Endothelial cell of umbilical vein (primary cell): ENCODE measurements at regions not wholly inside any gene's neighbourhood (a gene's known extent, or its start where the extent isn't known, plus 50 kb on each side); places are given as distances from the start of the nearest gene placed in this dataset.

Experiments used
- BruUV-seq: library from RNA; stranded (reverse); fragments of 400-500 nt; replicated peaks from 2 replicates; lab custom pipeline; 2021; lab: Mats Ljungman, UMichigan
- CTCF ChIA-PET: fragments of 300-600, 350-600 bp; sonication (Branson Sonifier 250); formaldehyde crosslinking; loops from one replicate; lab custom pipeline; 2021; ENCODE audit warnings: antibody characterized with exemption, inconsistent platforms; lab: Charles Lee
- POLR2A ChIA-PET: fragments of 300-600, 350-600 bp; sonication (Branson Sonifier 250); formaldehyde crosslinking; loops from one replicate; lab custom pipeline; 2021; ENCODE audit warnings: antibody characterized with exemption, inconsistent platforms; lab: Charles Lee
- DNase-seq: peaks from one replicate; pipeline ENCODE4 v3.0.0-alpha.2; 2011; ENCODE audit warnings: low read depth, low spot score
- FAIRE-seq: peaks from 2 replicates; lab custom pipeline; 2011; peaks lifted over from hg19 to GRCh38; lab: Jason Lieb, UNC
- H2AFZ ChIP-seq: 2 replicates; pipeline ENCODE4 v1.6.0; 2012; ENCODE audit warnings: low read depth, low read length, control low read depth, inconsistent platforms
- H3K27ac ChIP-seq: 2 replicates; pipeline ENCODE4 v1.5.1; 2011; ENCODE audit warnings: low read depth, mild to moderate bottlenecking, control low read depth, low read length, moderate library complexity; ENCODE audit not compliant: insufficient read depth
- H3K27me3 ChIP-seq, 2 experiments: 2 replicates each; pipeline versions ENCODE4 v1.6.0 to v1.6.1; 2011; ENCODE audit warnings: low read length in 2 of 2, mixed read lengths in 1 of 2; ENCODE audit not compliant: control insufficient read depth in 2 of 2, insufficient read depth in 2 of 2
- H3K36me3 ChIP-seq, 2 experiments: 2 replicates in 1 of 2; 3 replicates in 1 of 2; pipeline ENCODE4 v1.5.1; 2011; ENCODE audit warnings: low read length in 2 of 2, mild to moderate bottlenecking in 1 of 2, moderate library complexity in 1 of 2; ENCODE audit not compliant: control insufficient read depth in 2 of 2, insufficient read depth in 2 of 2; ENCODE audit errors: extremely low read depth in 1 of 2
- H3K4me1 ChIP-seq: 3 replicates; pipeline ENCODE4 v1.5.1; 2011; ENCODE audit warnings: mild to moderate bottlenecking, low read length; ENCODE audit not compliant: control insufficient read depth, insufficient read depth; ENCODE audit errors: extremely low read depth
- H3K4me2 ChIP-seq: 2 replicates; pipeline ENCODE4 v1.6.1; 2011; ENCODE audit warnings: low read length, control low read depth, mixed read lengths; ENCODE audit not compliant: insufficient read depth
- H3K4me3 ChIP-seq, 3 experiments: fragments of 200-600 bp in 1 of 3; sonication (generic), shearing (Covaris generic) in 1 of 3; replicated peaks in 1 of 3; 2 replicates each; pipeline ENCODE4 v1.5.1; 2011 to 2016; ENCODE audit warnings: control low read depth in 3 of 3, low read length in 3 of 3, mild to moderate bottlenecking in 2 of 3, inconsistent platforms in 1 of 3, low read depth in 1 of 3, moderate library complexity in 1 of 3; ENCODE audit not compliant: insufficient read depth in 1 of 3
- H3K79me2 ChIP-seq: 2 replicates; pipeline ENCODE4 v1.6.0; 2012; ENCODE audit warnings: low read length, inconsistent platforms; ENCODE audit not compliant: control insufficient read depth, insufficient read depth
- H3K9ac ChIP-seq: replicated peaks from 2 replicates; pipeline ENCODE3; 2011; ENCODE audit warnings: low read length, control low read depth; ENCODE audit not compliant: insufficient read depth; ENCODE audit errors: extremely low read depth
- H3K9me1 ChIP-seq: replicated peaks from 3 replicates; pipeline ENCODE4 v1.6.0; 2011; ENCODE audit warnings: mild to moderate bottlenecking, low read length; ENCODE audit not compliant: control insufficient read depth, insufficient read depth; ENCODE audit errors: extremely low read depth
- H3K9me3 ChIP-seq: replicated peaks from 2 replicates; pipeline ENCODE4 v1.5.1; 2012; ENCODE audit warnings: low read length, inconsistent platforms; ENCODE audit not compliant: control insufficient read depth, insufficient read depth
- H4K20me1 ChIP-seq: replicated peaks from 2 replicates; pipeline ENCODE3; 2011; ENCODE audit warnings: mild to moderate bottlenecking, low read length; ENCODE audit not compliant: control insufficient read depth, insufficient read depth; ENCODE audit errors: extremely low read depth
- CTCF ChIP-seq, 2 donors: IDR thresholded peaks; 1 replicate in 1 of 2; 2 replicates in 1 of 2; pipeline ENCODE4 v1.5.1; 2011; ENCODE audit warnings: low read length in 2 of 2, mild to moderate bottlenecking in 2 of 2, moderate library complexity in 2 of 2, control low read depth in 1 of 2, inconsistent platforms in 1 of 2, low read depth in 1 of 2; ENCODE audit not compliant: insufficient read depth in 1 of 2; ENCODE audit errors: extremely low read depth in 1 of 2
- EZH2 ChIP-seq: IDR thresholded peaks from 2 replicates; pipeline ENCODE4 v1.6.1; 2012; ENCODE audit warnings: borderline replicate concordance, low read depth, mild to moderate bottlenecking, moderate library complexity, low read length, inconsistent platforms; ENCODE audit not compliant: severe bottlenecking
- FOS ChIP-seq: IDR thresholded peaks from 2 replicates; pipeline ENCODE4 v1.6.1; 2011; ENCODE audit warnings: mild to moderate bottlenecking, low read length, moderate library complexity, borderline replicate concordance; ENCODE audit not compliant: insufficient read depth
- GATA2 ChIP-seq: IDR thresholded peaks from 2 replicates; pipeline ENCODE4 v1.7.0; 2011; ENCODE audit warnings: low read depth, mild to moderate bottlenecking, moderate library complexity, mixed read lengths, low read length; ENCODE audit not compliant: insufficient read length, insufficient read depth
- JUN ChIP-seq: IDR thresholded peaks from 2 replicates; pipeline ENCODE4 v1.6.1; 2011; ENCODE audit warnings: borderline replicate concordance, low read depth; ENCODE audit not compliant: insufficient read length, insufficient read depth
- MAX ChIP-seq: IDR thresholded peaks from 2 replicates; pipeline ENCODE4 v1.6.1; 2011; ENCODE audit not compliant: insufficient read depth, insufficient read length
- MYC ChIP-seq: IDR thresholded peaks from one replicate; pipeline ENCODE4 v1.6.1; 2011; ENCODE audit warnings: mild to moderate bottlenecking, low read depth, low read length
- POLR2AphosphoS5 ChIP-seq: IDR thresholded peaks from 2 replicates; pipeline ENCODE4 v1.6.1; 2012; ENCODE audit warnings: low read depth, mild to moderate bottlenecking, control low read depth, low read length, moderate library complexity; ENCODE audit not compliant: insufficient read depth
- dilution Hi-C: fragments of 300-500 bp; cut with MboI; formaldehyde crosslinking; loops from one replicate; pipeline ENCODE4 v1.15.0; 2019; ENCODE audit warnings: low sequenced_read_pairs; ENCODE audit not compliant: extremely low pct_ligation_motif_present
- intact Hi-C: fragments of 100-400 bp; cut with micrococcal nuclease; formaldehyde crosslinking; loops from one replicate; pipeline ENCODE4 v1.10.0; 2022

- ChIA-PET CTCF (no interaction called here), POLR2A (no interaction called here)
- Histone ChIP-seq H4K20me1 (no peaks in the 10 kb centered on the region), H3K27ac (no peak overlapping the region), H3K9me1 (no peaks in the 10 kb centered on the region), H3K9ac (no peak overlapping the region), H3K4me2 (no peak overlapping the region), H3K27me3 (no peaks in the 10 kb centered on the region), H3K4me3 (no peak overlapping the region), H3K36me3 (no peaks in the 10 kb centered on the region), H3K79me2 (no peaks in the 10 kb centered on the region), H3K4me1 (no peaks in the 10 kb centered on the region), H2AFZ (no peak overlapping the region), H3K9me3 (no peaks in the 10 kb centered on the region)
- DNase-seq (no peak), FAIRE-seq (no peak)
- intact Hi-C loops (no loop called here), dilution Hi-C loops (no loop called here)
- BruUV-seq: no TSS peak
- TF ChIP-seq EZH2: no peak
- no peak for TF ChIP-seq MAX
- no peak for TF ChIP-seq FOS
- TF ChIP-seq POLR2AphosphoS5: no peak
- no peak for TF ChIP-seq GATA2
These were observed 389.8 kb downstream of the TBC1D4 start for GRCh38 chr13:75092143-75092542.

GRCh38 chr13:75091718-75092117, 390.3 kb downstream of the TBC1D4 start:
- CTCF ChIA-PET: interaction anchor here (0.9 kb wide), 1 partner anchor 8 kb away, joined by 4 read pairs; no protein-coding TSS in a partner anchor
- H3K27me3 ChIP-seq: no peaks in the 10 kb centered on the region
- intact Hi-C loops: no loop called here
- no peak overlapping the region for H3K4me3 ChIP-seq
- H2AFZ ChIP-seq: no peak overlapping the region
- no peaks in the 10 kb centered on the region for H4K20me1 ChIP-seq
- no peak for FAIRE-seq
- no peaks in the 10 kb centered on the region for H3K9me3 ChIP-seq
- POLR2A ChIA-PET: no interaction called here
- DNase-seq: no peak
- dilution Hi-C loops: no loop called here
- no peak overlapping the region for H3K4me2 ChIP-seq
- BruUV-seq: no TSS peak
- H3K36me3 ChIP-seq: no peaks in the 10 kb centered on the region
- TF ChIP-seq MYC (no peak), EZH2 (no peak), MAX (no peak), CTCF (IDR thresholded peaks at IDR 0.05; ENCODE audit: extremely low read depth in 1 of 2, insufficient read depth in 1 of 2, low read depth in 1 of 2, low read length in 2 of 2) (no peak), JUN (no peak)
- no peaks in the 10 kb centered on the region for H3K4me1 ChIP-seq
- H3K9ac ChIP-seq: no peak overlapping the region
- H3K27ac ChIP-seq: no peak overlapping the region
- no peaks in the 10 kb centered on the region for H3K9me1 ChIP-seq
- H3K79me2 ChIP-seq: no peaks in the 10 kb centered on the region
